LNCAP (cell line): ENCODE measurements at regions not wholly inside any gene's neighbourhood (a gene's known extent, or its start where the extent isn't known, plus 50 kb on each side); places are given as distances from the start of the nearest gene placed in this dataset.

Experiments
- TF ChIP-seq, protein P1 (sequence below): fragments of 450-650 bp; IDR thresholded peaks from 2 replicates; pipeline ENCODE4 v1.5.1; 2017; ENCODE audit warnings: mild to moderate bottlenecking

GRCh38 chr14:22143363-22143762, 445.7 kb downstream of the DAD1 start:
- TF ChIP-seq, protein P1, sequence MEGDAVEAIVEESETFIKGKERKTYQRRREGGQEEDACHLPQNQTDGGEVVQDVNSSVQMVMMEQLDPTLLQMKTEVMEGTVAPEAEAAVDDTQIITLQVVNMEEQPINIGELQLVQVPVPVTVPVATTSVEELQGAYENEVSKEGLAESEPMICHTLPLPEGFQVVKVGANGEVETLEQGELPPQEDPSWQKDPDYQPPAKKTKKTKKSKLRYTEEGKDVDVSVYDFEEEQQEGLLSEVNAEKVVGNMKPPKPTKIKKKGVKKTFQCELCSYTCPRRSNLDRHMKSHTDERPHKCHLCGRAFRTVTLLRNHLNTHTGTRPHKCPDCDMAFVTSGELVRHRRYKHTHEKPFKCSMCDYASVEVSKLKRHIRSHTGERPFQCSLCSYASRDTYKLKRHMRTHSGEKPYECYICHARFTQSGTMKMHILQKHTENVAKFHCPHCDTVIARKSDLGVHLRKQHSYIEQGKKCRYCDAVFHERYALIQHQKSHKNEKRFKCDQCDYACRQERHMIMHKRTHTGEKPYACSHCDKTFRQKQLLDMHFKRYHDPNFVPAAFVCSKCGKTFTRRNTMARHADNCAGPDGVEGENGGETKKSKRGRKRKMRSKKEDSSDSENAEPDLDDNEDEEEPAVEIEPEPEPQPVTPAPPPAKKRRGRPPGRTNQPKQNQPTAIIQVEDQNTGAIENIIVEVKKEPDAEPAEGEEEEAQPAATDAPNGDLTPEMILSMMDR, result no peak

GRCh38 chr14:22140633-22141032, 448.4 kb downstream of the DAD1 start:
- TF ChIP-seq, protein P1, result no peak

DNA sequence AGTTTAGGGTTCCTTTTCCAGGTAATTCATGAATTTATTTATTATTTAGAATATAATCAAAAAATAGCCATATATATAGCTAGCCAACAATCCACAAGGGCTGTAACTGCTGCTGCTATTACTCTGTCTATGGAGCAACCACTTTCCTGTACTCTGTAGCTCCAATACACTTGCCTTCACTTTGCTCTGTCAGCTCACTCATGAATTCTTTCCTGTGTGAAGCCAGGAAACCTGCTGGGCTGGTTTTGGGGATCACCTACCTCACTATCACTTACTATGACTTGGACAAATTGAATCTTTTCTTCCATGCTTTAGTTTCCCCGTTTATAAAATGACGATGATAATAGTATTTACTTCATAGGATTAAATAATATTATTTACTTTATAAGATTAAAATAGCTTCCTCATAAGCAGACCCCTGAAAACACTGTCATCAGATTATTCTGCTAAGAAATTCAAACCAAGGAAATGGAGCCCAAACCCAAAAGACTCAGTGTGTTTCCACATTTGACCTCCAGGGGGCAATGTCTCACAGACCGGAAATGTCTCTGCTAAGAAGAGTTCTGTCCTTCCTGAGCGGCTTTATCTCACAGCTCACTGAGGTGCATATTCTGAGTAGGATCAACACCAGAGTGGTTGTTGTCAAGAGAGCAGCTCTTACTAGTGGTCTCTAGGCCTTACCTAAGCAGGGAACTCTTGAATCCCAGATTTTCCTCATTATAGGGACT, 457.1 kb downstream of the DAD1 start:
- TF ChIP-seq, protein P1, result peak; percentile 56

- TF ChIP-seq, protein P1, result no peak
Observed at GRCh38 chr14:22124073-22124613, 450.5 kb upstream of the OR4E1 start.

DNA sequence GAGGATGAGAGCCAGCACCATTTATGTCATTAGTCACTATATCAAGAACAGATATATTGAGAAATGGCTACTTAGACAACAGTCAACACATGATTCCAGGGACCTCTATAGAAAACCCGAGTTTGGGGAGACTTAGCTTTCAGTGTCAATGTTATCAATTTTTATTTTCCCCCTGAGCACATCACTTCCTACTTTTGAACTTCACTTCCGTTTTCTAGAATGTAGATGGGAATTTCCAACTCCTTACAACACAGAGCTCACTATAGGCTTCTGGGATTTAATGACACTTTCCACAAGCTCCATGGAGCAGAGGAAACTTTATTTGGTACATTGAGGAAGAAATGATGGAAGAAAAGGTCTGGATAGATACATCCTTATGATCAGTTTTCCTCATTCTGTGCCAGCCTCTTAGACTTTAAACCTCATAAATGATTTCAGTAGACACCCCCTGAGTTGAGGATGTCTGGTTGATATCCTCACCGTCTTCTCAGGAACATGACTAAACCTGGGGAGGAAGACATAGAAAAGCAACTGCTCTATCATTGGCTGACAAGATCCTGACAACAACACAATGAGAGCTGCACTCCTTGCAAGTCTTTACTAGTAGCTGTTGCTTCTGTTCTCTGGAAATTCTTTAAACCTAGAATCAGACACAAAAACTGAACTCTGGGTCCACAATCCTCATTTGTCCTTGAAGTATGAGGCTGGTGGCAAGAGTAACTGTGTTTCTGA, 449.4 kb upstream of the OR4E1 start:
- TF ChIP-seq, protein P1, result no peak

DNA sequence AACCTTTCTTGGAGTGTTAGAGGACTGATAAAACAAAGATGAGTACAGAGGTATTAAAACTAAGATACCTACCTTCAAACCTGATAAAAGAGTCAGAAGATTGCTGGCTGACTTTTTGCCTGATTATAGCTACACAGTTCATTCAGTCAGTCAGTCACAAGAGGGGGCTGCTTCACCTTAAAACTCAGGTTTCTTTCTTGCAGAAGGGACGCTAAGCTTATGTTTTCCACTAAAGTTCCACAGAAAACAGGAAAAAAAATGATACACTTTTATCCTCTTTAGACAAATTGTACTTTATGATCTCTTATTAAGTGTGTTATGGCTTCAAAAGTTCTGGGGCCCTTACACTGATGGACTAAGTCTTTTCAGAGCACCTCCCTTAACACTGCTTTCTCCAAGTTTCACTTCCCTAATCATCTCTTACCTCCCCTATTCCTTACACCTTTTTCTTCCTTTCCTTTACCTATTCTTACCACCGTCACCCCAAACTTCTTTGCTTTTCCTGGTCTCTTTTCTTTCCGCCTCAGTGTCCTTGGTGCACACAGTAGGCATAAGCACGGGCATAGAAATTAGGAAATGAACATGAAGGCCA, 448.7 kb upstream of the OR4E1 start:
- TF ChIP-seq, protein P1, result peak; percentile 25; the same call in 1 of the 2 replicates

DNA sequence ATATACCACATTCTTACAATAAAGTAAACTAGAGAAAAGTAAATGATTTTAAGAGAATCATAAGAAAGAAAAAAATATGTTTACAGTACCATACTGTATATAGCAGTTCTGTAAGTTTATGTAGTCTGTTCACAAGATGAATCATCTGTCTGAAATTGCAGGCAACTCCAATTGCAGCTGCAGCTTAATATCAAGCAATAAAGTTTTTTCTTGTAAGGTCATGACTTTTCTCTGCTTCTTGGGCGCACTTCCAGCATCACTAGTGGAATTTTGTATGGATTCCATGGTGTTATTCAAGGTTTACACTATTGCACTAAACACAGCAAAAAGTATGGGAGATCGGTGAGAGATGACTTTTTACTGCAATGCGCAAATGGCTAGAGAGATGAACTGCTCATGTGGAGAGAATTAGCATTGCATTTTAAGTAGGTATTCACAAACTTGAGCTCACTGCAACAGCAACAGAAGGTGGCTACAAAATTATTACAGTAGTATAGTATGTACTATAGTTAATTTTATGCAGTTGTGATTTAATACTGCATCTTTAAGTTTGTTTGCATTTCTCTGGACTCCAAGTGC, 445.4 kb upstream of the OR4E1 start:
- TF ChIP-seq, protein P1, result no peak
